ENCODE measurements at regions not wholly inside any gene's neighbourhood (a gene's known extent, or its start where the extent isn't known, plus 50 kb on each side); places are given as distances from the start of the nearest gene placed in this dataset.
"Not testable (repeated sequence)": the region's sequence is repeated elsewhere in the genome, so short reads cannot be mapped to it uniquely, and the experiment has no call there.

GRCh38 chr3:5371555-5371954, 184.0 kb downstream of the EDEM1 start:
- not testable (repeated sequence) for TF ChIP-seq CTCF (IDR thresholded peaks at IDR 0.05); POLR2A (IDR thresholded peaks at IDR 0.05; ENCODE audit: low read depth); POLR2AphosphoS5 (IDR thresholded peaks at IDR 0.05); EP300 (IDR thresholded peaks at IDR 0.05)
